ENCODE measurements at regions not wholly inside any gene's neighbourhood (a gene's known extent, or its start where the extent isn't known, plus 50 kb on each side); places are given as distances from the start of the nearest gene placed in this dataset.

- no peaks in the 10 kb centered on the region for H3K27me3 ChIP-seq (ENCODE audit: control insufficient read depth, insufficient read depth, low read length)
- no peak overlapping the region for H3K27ac ChIP-seq (ENCODE audit: low read length)
- H3K4me3 ChIP-seq (ENCODE audit: low read length) = no peak overlapping the region
- DNase-seq (ENCODE audit: low read depth, low spot score) = no peak
- no peaks in the 10 kb centered on the region for H3K9me3 ChIP-seq (ENCODE audit: control insufficient read depth, insufficient read depth, low read length)
- no peaks in the 10 kb centered on the region for H3K36me3 ChIP-seq (ENCODE audit: control insufficient read depth, insufficient read depth, low read length)
- H3K4me1 ChIP-seq (ENCODE audit: control insufficient read depth, insufficient read depth, low read length) = no peaks in the 10 kb centered on the region
- WGBS (ENCODE audit: insufficient coverage, insufficient read length) = no CpG with 5 or more reads among the region's 4 CpGs
Measured at GRCh38 chr2:150545916-150546315, 58.4 kb upstream of the RND3 start.

GRCh38 chr2:150544731-150545130, 57.3 kb upstream of the RND3 start:
- H3K4me1 ChIP-seq (ENCODE audit: control insufficient read depth, insufficient read depth, low read length) = no peaks in the 10 kb centered on the region
- no peak for DNase-seq (ENCODE audit: low read depth, low spot score)
- WGBS (ENCODE audit: insufficient coverage, insufficient read length) = no CpG with 5 or more reads among the region's 3 CpGs
- H3K27me3 ChIP-seq (ENCODE audit: control insufficient read depth, insufficient read depth, low read length) = no peaks in the 10 kb centered on the region
- no peak overlapping the region for H3K27ac ChIP-seq (ENCODE audit: low read length)
- H3K36me3 ChIP-seq (ENCODE audit: control insufficient read depth, insufficient read depth, low read length) = no peaks in the 10 kb centered on the region
- H3K9me3 ChIP-seq (ENCODE audit: control insufficient read depth, insufficient read depth, low read length) = no peaks in the 10 kb centered on the region
- no peak overlapping the region for H3K4me3 ChIP-seq (ENCODE audit: low read length)

GRCh38 chr2:150542692-150543091, 55.2 kb upstream of the RND3 start:
- Histone ChIP-seq H3K27ac (ENCODE audit: low read length) (no peak overlapping the region), H3K27me3 (ENCODE audit: control insufficient read depth, insufficient read depth, low read length) (no peaks in the 10 kb centered on the region), H3K9me3 (ENCODE audit: control insufficient read depth, insufficient read depth, low read length) (no peaks in the 10 kb centered on the region), H3K4me1 (ENCODE audit: control insufficient read depth, insufficient read depth, low read length) (no peaks in the 10 kb centered on the region), H3K36me3 (ENCODE audit: control insufficient read depth, insufficient read depth, low read length) (no peaks in the 10 kb centered on the region), H3K4me3 (ENCODE audit: low read length) (no peak overlapping the region)
- WGBS (ENCODE audit: insufficient coverage, insufficient read length) = no CpG with 5 or more reads among the region's 30 CpGs
- no peak for DNase-seq (ENCODE audit: low read depth, low spot score)

GRCh38 chr2:150542172-150542571, 54.7 kb upstream of the RND3 start:
- DNase-seq (ENCODE audit: low read depth, low spot score) = no peak
- Histone ChIP-seq H3K27ac (ENCODE audit: low read length) (no peak overlapping the region), H3K36me3 (ENCODE audit: control insufficient read depth, insufficient read depth, low read length) (no peaks in the 10 kb centered on the region), H3K4me3 (ENCODE audit: low read length) (no peak overlapping the region), H3K27me3 (ENCODE audit: control insufficient read depth, insufficient read depth, low read length) (no peaks in the 10 kb centered on the region), H3K9me3 (ENCODE audit: control insufficient read depth, insufficient read depth, low read length) (no peaks in the 10 kb centered on the region), H3K4me1 (ENCODE audit: control insufficient read depth, insufficient read depth, low read length) (no peaks in the 10 kb centered on the region)
- WGBS (ENCODE audit: insufficient coverage, insufficient read length) = no CpG with 5 or more reads among the region's 19 CpGs

GRCh38 chr2:150538651-150539201, 51.3 kb upstream of the RND3 start:
- no peaks in the 10 kb centered on the region for H3K27me3 ChIP-seq (ENCODE audit: control insufficient read depth, insufficient read depth, low read length)
- WGBS (ENCODE audit: insufficient coverage, insufficient read length) = no CpG with 5 or more reads among the region's 7 CpGs
- no peak overlapping the region for H3K4me3 ChIP-seq (ENCODE audit: low read length)
- H3K36me3 ChIP-seq (ENCODE audit: control insufficient read depth, insufficient read depth, low read length) = no peaks in the 10 kb centered on the region
- no peak overlapping the region for H3K27ac ChIP-seq (ENCODE audit: low read length)
- H3K9me3 ChIP-seq (ENCODE audit: control insufficient read depth, insufficient read depth, low read length) = no peaks in the 10 kb centered on the region
- no peaks in the 10 kb centered on the region for H3K4me1 ChIP-seq (ENCODE audit: control insufficient read depth, insufficient read depth, low read length)
- no peak for DNase-seq (ENCODE audit: low read depth, low spot score)
